Prostate gland (tissue), 2 donors: ENCODE measurements at regions not wholly inside any gene's neighbourhood (a gene's known extent, or its start where the extent isn't known, plus 50 kb on each side); places are given as distances from the start of the nearest gene placed in this dataset.

ENCODE experiments used
- POLR2A ChIP-seq: fragments of 450-650 bp; IDR thresholded peaks from one replicate; pipeline ENCODE4 v1.6.1; 2016; ENCODE audit warnings: antibody characterized with exemption, mild to moderate bottlenecking
- POLR2AphosphoS5 ChIP-seq: sonication (generic); formaldehyde crosslinking; IDR thresholded peaks from one replicate; pipeline ENCODE4 v1.6.1; 2017; ENCODE audit warnings: antibody characterized with exemption
- TF ChIP-seq, protein P1 (sequence below), 4 experiments: fragments of 200-600 bp in 2 of 4; fragments of 450-650 bp in 2 of 4; sonication (generic) in 2 of 4; IDR thresholded peaks; 1 replicate in 3 of 4; 2 replicates in 1 of 4; pipeline ENCODE4 v1.5.1; 2016 to 2019; ENCODE audit warnings: antibody characterized with exemption in 4 of 4, mild to moderate bottlenecking in 2 of 4, moderate library complexity in 2 of 4

DNA sequence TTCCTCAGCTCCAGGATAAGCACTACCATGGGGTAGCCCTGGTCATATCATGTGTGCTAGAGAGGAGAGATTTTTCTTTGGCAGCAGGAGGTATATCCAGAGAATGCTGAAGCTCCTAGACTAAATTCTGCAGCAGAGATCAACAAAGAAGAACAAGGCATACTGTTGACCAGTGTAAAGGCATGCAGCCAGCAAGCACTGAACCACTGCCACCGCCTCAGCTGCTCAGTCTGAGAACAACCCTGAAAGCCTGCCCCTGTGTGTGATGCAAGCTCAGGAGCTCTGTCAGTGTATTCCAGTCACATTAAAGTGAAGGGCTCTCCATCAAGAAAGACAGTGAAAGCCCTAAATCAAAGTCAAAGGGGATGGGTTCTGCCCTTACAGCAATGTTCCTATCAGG, 439.5 kb upstream of the CD180 start:
- TF ChIP-seq POLR2AphosphoS5 (peak; percentile 83), POLR2A (no peak)
- TF ChIP-seq, protein P1, sequence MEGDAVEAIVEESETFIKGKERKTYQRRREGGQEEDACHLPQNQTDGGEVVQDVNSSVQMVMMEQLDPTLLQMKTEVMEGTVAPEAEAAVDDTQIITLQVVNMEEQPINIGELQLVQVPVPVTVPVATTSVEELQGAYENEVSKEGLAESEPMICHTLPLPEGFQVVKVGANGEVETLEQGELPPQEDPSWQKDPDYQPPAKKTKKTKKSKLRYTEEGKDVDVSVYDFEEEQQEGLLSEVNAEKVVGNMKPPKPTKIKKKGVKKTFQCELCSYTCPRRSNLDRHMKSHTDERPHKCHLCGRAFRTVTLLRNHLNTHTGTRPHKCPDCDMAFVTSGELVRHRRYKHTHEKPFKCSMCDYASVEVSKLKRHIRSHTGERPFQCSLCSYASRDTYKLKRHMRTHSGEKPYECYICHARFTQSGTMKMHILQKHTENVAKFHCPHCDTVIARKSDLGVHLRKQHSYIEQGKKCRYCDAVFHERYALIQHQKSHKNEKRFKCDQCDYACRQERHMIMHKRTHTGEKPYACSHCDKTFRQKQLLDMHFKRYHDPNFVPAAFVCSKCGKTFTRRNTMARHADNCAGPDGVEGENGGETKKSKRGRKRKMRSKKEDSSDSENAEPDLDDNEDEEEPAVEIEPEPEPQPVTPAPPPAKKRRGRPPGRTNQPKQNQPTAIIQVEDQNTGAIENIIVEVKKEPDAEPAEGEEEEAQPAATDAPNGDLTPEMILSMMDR (IDR thresholded peaks at IDR 0.05) = no peak
